Caco-2 (cell line): ENCODE measurements at regions not wholly inside any gene's neighbourhood (a gene's known extent, or its start where the extent isn't known, plus 50 kb on each side); places are given as distances from the start of the nearest gene placed in this dataset.

Experiments
- BruUV-seq: library from RNA; stranded (reverse); fragments of 400-500 nt; replicated peaks from 2 replicates; lab custom pipeline; 2021; lab: Mats Ljungman, UMichigan
- CTCF ChIA-PET: fragments of 300-600 bp; sonication (Branson Sonifier 250); formaldehyde crosslinking; loops from one replicate; lab custom pipeline; 2022; ENCODE audit warnings: antibody characterized with exemption; lab: Charles Lee
- POLR2A ChIA-PET: fragments of 300-600 bp; sonication (Branson Sonifier 250); formaldehyde crosslinking; loops from one replicate; lab custom pipeline; 2022; ENCODE audit warnings: antibody characterized with exemption; lab: Charles Lee
- DNase-seq, 2 experiments: peaks; one replicate each; pipeline versions ENCODE4 v3.0.0 to v3.0.0-alpha.2; 2020 to 2022
- H3K27me3 ChIP-seq: replicated peaks from 2 replicates; pipeline ENCODE4 v1.6.0; 2011; ENCODE audit warnings: low read length; ENCODE audit not compliant: control insufficient read depth, insufficient read depth
- H3K36me3 ChIP-seq: 2 replicates; pipeline ENCODE4 v1.5.1; 2011; ENCODE audit warnings: low read length; ENCODE audit not compliant: control insufficient read depth, insufficient read depth
- H3K4me1 ChIP-seq: fragments of 250-450 bp; sonication (Bioruptor Pico); 2 replicates; pipeline ENCODE4 v1.5.1; 2020; ENCODE audit warnings: mild to moderate bottlenecking
- H3K4me3 ChIP-seq: 2 replicates; pipeline ENCODE4 v1.5.1; 2011; ENCODE audit warnings: low read depth, mild to moderate bottlenecking, control low read depth, low read length
- H3K9me3 ChIP-seq: fragments of 250-450 bp; sonication (Bioruptor Pico); 2 replicates; pipeline ENCODE4 v1.5.1; 2020; ENCODE audit warnings: mild to moderate bottlenecking, moderate library complexity
- H3K27ac Mint-ChIP-seq: one replicate; pipeline ENCODE4 v1.8.0; 2022; ENCODE audit warnings: mixed read lengths; ENCODE audit not compliant: unreplicated experiment
- H3K27me3 Mint-ChIP-seq: one replicate; pipeline ENCODE4 v1.8.0; 2022; ENCODE audit warnings: mixed read lengths; ENCODE audit not compliant: insufficient read depth, unreplicated experiment
- H3K36me3 Mint-ChIP-seq: one replicate; pipeline ENCODE4 v1.8.0; 2022; ENCODE audit warnings: mild to moderate bottlenecking, mixed read lengths; ENCODE audit not compliant: insufficient read depth, unreplicated experiment
- H3K4me1 Mint-ChIP-seq: one replicate; pipeline ENCODE4 v1.8.0; 2022; ENCODE audit warnings: low read depth, mixed read lengths; ENCODE audit not compliant: unreplicated experiment
- H3K4me3 Mint-ChIP-seq: one replicate; pipeline ENCODE4 v1.8.0; 2022; ENCODE audit warnings: mild to moderate bottlenecking, moderate library complexity, mixed read lengths; ENCODE audit not compliant: unreplicated experiment
- H3K9me3 Mint-ChIP-seq: one replicate; pipeline ENCODE4 v1.8.0; 2022; ENCODE audit warnings: mixed read lengths; ENCODE audit not compliant: unreplicated experiment
- intact Hi-C: fragments of 100-400 bp; cut with micrococcal nuclease; formaldehyde crosslinking; loops from one replicate; pipeline ENCODE4 v1.10.0; 2022; ENCODE audit not compliant: unreplicated experiment
- TF ChIP-seq, protein P1 (sequence below), 2 experiments: fragments of 200-600 bp in 1 of 2; IDR thresholded peaks; 1 replicate in 1 of 2; 2 replicates in 1 of 2; pipeline versions ENCODE4 v1.5.1 to v1.8.0; 2011 to 2022; ENCODE audit warnings: antibody characterized with exemption in 1 of 2, control low read depth in 1 of 2, inconsistent platforms in 1 of 2, low read depth in 1 of 2, low read length in 1 of 2, mild to moderate bottlenecking in 1 of 2, moderate library complexity in 1 of 2; ENCODE audit not compliant: insufficient read depth in 1 of 2, severe bottlenecking in 1 of 2, unreplicated experiment in 1 of 2

- no TSS peak for BruUV-seq
- no peaks in the 10 kb centered on the region for H3K4me1 Mint-ChIP-seq
- H3K36me3 Mint-ChIP-seq: peaks cover 39% of the 10 kb centered on the region
- Histone ChIP-seq H3K27me3 (no peaks in the 10 kb centered on the region), H3K9me3 (no peaks in the 10 kb centered on the region), H3K4me3 (no peak overlapping the region), H3K36me3 (no peaks in the 10 kb centered on the region), H3K4me1 (peaks cover 12% of the 10 kb centered on the region)
- peaks cover 10% of the 10 kb centered on the region for H3K9me3 Mint-ChIP-seq
- no peak for DNase-seq
- TF ChIP-seq, protein P1, sequence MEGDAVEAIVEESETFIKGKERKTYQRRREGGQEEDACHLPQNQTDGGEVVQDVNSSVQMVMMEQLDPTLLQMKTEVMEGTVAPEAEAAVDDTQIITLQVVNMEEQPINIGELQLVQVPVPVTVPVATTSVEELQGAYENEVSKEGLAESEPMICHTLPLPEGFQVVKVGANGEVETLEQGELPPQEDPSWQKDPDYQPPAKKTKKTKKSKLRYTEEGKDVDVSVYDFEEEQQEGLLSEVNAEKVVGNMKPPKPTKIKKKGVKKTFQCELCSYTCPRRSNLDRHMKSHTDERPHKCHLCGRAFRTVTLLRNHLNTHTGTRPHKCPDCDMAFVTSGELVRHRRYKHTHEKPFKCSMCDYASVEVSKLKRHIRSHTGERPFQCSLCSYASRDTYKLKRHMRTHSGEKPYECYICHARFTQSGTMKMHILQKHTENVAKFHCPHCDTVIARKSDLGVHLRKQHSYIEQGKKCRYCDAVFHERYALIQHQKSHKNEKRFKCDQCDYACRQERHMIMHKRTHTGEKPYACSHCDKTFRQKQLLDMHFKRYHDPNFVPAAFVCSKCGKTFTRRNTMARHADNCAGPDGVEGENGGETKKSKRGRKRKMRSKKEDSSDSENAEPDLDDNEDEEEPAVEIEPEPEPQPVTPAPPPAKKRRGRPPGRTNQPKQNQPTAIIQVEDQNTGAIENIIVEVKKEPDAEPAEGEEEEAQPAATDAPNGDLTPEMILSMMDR (IDR thresholded peaks at IDR 0.05; ENCODE audit: insufficient read depth in 1 of 2, low read depth in 1 of 2, low read length in 1 of 2, severe bottlenecking in 1 of 2, unreplicated experiment in 1 of 2): no peak
- no peaks in the 10 kb centered on the region for H3K27me3 Mint-ChIP-seq
- intact Hi-C loops: no loop called here
- no peak overlapping the region for H3K27ac Mint-ChIP-seq
- CTCF ChIA-PET: no interaction called here
- no peak overlapping the region for H3K4me3 Mint-ChIP-seq
- POLR2A ChIA-PET: no interaction called here
Observed at GRCh38 chr10:28236591-28236990, 66.3 kb downstream of the MPP7 start.

DNA sequence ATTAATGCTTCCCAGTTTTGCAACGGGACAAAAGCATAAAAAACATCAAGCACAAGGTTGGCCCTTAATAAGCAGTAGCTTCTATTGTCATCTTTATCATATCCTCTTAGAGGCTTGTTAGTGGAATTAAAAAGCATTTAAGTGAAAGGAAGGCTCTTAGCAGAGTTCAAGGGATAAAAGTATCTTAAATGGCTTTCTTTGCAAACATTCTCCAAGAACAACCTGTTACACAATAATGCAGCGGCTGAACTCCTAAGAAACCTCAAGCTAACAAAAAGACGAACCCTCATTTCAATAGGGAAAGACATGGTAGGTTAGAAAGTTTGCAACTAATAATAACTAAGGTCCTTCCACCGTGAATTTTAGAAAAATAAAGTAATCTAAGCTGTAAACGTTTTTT is 82.1 kb downstream of the MPP7 start:
- CTCF ChIA-PET: interaction anchor here (1.3 kb wide), 1 partner anchor 21 kb away, joined by 5 read pairs; no protein-coding TSS in a partner anchor
- no peaks in the 10 kb centered on the region for H3K9me3 ChIP-seq

GRCh38 chr10:28219251-28219650 is 83.6 kb downstream of the MPP7 start:
- ChIA-PET CTCF (no interaction called here), POLR2A (no interaction called here)
- H3K36me3 ChIP-seq: no peaks in the 10 kb centered on the region
- H3K9me3 ChIP-seq: no peaks in the 10 kb centered on the region
- no peak overlapping the region for H3K27ac Mint-ChIP-seq
- peaks cover 48% of the 10 kb centered on the region for H3K4me1 Mint-ChIP-seq
- H3K9me3 Mint-ChIP-seq: no peaks in the 10 kb centered on the region
- peaks cover 65% of the 10 kb centered on the region for H3K4me1 ChIP-seq
- intact Hi-C loops: no loop called here
- no peaks in the 10 kb centered on the region for H3K27me3 Mint-ChIP-seq
- DNase-seq: no peak
- H3K36me3 Mint-ChIP-seq: peaks cover 7% of the 10 kb centered on the region
- H3K4me3 ChIP-seq: no peak overlapping the region
- no peaks in the 10 kb centered on the region for H3K27me3 ChIP-seq
- TF ChIP-seq, protein P1 (IDR thresholded peaks at IDR 0.05; ENCODE audit: insufficient read depth in 1 of 2, low read depth in 1 of 2, low read length in 1 of 2, severe bottlenecking in 1 of 2, unreplicated experiment in 1 of 2): no peak
- no TSS peak for BruUV-seq
- no peak overlapping the region for H3K4me3 Mint-ChIP-seq

More for the DNA sequence above, 82.1 kb downstream of the MPP7 start:
- no peak for DNase-seq
- Mint-ChIP-seq H3K4me3 (no peak overlapping the region), H3K9me3 (no peaks in the 10 kb centered on the region), H3K36me3 (peaks cover 8% of the 10 kb centered on the region), H3K27me3 (no peaks in the 10 kb centered on the region), H3K4me1 (peaks cover 37% of the 10 kb centered on the region), H3K27ac (no peak overlapping the region)
- BruUV-seq: no TSS peak
- intact Hi-C loops: no loop called here
- TF ChIP-seq, protein P1 (IDR thresholded peaks at IDR 0.05; ENCODE audit: insufficient read depth in 1 of 2, low read depth in 1 of 2, low read length in 1 of 2, severe bottlenecking in 1 of 2, unreplicated experiment in 1 of 2): no peak
- POLR2A ChIA-PET: no interaction called here
- Histone ChIP-seq H3K36me3 (no peaks in the 10 kb centered on the region), H3K4me3 (no peak overlapping the region), H3K4me1 (peaks cover 50% of the 10 kb centered on the region), H3K27me3 (no peaks in the 10 kb centered on the region)
